NCI-H1436 (cell line): ENCODE measurements at regions not wholly inside any gene's neighbourhood (a gene's known extent, or its start where the extent isn't known, plus 50 kb on each side); places are given as distances from the start of the nearest gene placed in this dataset.
"Not testable (repeated sequence)": the region's sequence is repeated elsewhere in the genome, so short reads cannot be mapped to it uniquely, and the experiment has no call there.

Experiments used
- DNase-seq: peaks from one replicate; lab custom pipeline; 2025; lab: John Stamatoyannopoulos, UW

GRCh38 chr2:239603411-239604356 is 202.9 kb upstream of the HDAC4 start:
- DNase-seq = no peak

- no peak for DNase-seq
These were observed 201.8 kb upstream of the HDAC4 start for GRCh38 chr2:239602290-239603282.

GRCh38 chr2:239601880-239602279 is 201.1 kb upstream of the HDAC4 start:
- no peak for DNase-seq

DNA sequence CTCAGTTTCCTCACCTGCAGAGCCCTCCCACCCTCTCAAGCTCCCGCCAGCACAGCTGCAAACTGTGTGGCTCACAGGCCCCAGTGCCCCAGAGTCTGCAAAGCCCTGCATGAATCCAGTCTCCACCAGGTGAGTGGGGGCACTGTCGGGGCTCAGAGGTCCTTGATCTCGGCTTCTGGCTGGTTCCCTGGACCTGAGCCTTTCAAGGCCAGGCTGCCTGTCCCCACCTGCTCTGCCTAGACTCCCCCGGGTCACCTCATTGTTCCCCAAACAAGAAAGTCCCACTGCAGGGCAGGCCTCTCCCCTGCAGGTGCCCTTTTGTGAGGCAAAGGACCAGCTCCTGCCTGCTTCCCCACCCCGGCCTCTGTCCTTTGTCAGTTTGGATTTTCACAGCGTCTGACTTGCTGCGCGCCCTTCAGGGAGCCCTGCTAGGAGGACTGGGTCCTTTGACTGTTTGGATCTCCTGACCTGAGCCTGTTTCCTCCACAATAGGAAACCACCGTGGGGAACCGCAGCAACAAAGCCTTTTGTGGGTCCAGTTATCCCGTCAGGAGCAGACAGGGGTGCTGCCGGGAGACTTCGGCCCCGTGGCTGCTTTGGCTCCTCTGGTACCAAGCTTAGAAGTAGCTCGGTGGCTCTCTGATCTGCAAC is 200.5 kb upstream of the HDAC4 start:
- DNase-seq = no peak

DNA sequence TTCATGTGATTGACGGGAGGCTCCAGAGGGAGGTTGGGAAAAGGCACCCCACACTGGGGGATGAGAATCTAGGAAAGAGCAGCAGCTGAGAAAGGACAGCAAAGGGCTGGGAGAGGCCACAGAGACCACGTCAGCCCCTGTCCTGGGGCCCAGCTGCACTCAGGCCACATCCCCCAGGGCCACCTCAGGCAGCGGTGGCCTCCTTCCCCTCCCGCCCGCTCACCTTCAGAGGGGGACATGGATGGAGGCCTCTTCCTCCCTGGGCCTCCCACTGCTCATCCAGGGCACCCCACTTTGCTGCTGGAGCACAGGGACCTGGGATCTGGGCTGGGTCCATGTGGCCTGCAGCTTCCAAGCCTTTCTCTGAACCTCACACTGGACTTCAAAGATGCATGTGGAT is 199.8 kb upstream of the HDAC4 start:
- DNase-seq = no peak

GRCh38 chr2:239600001-239600593 is 199.3 kb upstream of the HDAC4 start:
- peak; percentile 34 for DNase-seq

- no peak for DNase-seq
These were observed 198.5 kb upstream of the HDAC4 start for GRCh38 chr2:239599299-239599698.

GRCh38 chr2:239598732-239599090 is 197.9 kb upstream of the HDAC4 start:
- DNase-seq = no peak

DNA sequence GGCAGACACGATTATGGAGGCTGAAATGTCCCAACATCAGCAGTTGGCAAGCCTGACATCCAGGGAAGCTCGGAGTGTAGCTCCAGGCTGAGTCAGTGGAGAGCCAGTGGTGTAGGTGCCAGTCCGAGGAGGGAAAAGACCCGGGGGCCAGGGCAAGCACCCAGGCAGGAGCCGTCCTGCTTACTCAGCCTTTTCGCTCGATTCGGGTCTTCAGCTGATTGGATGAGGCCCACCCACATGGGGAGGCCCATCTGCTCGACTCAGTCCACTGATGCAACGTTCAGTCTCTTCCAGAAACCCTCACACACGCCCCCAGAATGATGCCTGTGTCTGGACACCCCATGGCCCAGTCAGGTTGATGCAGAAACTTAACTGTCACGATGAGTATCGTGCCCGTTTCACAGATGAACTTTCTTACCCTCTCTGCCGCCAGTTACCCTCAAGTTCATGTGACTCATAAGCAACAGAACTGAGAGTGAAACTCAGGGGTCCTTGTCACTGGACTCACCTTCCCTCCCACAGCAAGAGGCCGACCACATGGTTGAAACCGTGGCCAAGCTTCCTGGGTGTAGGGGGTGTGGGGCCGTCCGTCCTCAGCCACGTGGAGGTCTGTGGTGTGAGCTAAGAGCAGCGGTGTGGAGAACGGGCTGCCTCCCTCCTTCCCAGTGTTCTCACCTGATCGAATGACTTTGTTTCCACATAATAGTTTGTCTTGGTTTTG is 197.4 kb upstream of the HDAC4 start:
- no peak for DNase-seq

- DNase-seq = no peak
These were observed 196.4 kb upstream of the HDAC4 start for GRCh38 chr2:239597216-239597615.

GRCh38 chr2:239596792-239597191 is 196.0 kb upstream of the HDAC4 start:
- no peak for DNase-seq

DNA sequence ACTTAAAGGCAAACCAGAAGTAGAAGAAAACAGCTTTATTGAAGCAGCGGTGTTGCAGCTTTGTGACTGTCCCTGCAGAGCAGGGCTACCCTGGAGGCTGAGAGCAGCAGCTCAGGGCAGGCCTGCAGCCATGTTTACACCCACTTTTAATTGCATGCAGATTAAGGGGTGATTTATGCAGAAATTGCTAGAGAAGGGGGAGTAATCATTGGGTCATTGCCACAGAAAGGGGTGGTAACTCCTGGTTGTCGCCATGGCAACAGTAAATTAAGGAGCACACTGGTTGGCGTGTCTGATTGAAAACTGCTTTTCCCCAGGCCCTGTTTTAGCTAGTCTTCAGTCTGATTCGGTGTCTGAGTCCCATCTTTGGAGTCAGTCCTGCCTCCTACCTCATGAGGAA is 195.4 kb upstream of the HDAC4 start:
- DNase-seq = peak; percentile 5

DNA sequence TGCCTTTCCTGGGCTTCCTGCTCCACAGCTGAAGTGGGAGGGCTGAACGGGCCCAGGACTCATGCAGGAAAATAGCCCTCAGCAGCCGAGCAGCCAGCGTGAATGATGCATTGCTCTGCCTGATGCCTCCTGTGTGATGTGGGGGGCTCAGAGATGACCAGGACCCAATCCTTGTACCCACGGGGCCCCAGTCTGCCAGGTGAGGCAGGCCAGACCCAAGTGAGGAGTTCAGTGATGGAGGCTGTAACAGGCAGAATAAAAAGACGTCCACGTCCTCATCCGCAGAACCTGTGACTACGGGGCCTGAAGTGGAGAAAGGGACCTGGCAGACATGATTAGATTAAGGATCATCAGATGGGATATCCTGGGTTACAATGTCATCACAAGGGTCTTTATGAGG is 194.9 kb upstream of the HDAC4 start:
- no peak for DNase-seq

DNA sequence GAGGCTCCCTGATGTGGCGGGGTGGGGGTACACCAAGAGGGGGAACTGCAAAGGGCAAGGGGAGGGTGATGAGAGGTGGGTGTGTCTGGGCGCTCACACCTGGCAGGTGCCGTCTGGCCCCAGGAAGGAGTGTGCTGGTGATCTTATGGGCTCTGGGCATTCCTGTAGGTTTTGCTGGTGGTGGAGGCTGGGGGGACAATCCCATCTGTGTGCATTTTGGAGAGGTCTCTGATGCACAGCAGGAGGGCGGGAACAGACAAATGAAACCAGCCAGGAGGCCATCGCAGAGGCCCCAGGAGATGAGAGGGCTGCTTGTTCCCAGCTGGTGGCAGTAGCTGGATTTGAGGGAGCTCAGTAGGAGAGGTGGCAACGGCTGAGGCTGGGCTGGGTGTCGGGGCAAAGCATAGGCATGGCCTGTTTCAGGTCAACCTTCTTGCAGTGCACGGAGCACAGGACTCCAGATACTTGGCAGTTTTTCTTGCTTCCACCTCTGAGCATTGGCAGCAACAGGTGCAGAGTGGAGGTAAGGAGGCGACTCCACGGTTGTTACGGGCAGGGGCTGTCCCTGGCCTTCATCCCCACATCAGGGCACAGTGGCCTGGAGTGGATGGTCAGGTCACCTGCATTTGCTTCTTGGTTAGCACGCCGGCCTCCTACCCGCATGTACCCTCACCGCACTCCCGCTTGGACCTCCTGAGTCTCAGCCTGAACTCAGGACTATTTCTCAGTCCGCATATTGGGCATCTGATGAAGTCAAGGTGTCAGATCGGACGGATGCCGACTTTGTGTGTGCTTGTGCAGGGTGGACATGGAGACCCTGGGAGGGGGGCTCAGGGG is 194.2 kb upstream of the HDAC4 start:
- DNase-seq = no peak

DNA sequence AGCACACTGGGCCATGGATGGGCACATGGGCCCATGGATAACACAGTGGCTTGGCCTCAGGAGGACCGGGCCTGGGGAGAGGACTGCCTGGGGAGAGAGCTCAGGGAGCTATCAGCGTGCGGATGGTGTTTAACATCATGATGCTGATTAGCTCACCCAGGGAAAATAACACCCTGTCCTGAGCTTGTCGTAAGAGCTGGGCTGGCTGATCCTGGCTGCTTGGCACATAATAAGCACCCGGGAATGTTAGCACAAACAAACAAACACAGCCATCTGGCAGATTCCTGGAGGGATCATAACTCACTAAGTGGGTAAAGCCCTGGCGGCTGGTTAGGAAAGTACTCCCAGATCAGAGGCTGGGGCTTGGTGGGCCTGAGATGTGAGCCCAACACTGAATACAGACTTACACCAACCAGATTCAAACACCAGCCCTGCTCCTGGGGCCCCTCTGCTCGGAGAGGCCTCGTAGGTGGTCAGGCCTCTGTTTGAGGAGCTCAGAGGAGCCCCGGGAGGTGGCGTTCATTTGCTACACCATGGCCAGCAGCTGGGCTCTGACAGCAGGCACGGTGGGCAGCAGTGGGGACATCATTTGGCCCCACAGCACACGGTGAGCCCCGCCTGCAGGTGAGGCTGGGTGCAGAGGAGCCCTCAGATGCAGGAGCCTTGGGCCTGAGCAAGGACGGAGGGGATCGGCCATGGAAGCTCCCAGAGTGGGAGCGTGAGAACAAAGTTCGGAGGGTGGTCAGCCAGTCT is 193.4 kb upstream of the HDAC4 start:
- DNase-seq = no peak

DNA sequence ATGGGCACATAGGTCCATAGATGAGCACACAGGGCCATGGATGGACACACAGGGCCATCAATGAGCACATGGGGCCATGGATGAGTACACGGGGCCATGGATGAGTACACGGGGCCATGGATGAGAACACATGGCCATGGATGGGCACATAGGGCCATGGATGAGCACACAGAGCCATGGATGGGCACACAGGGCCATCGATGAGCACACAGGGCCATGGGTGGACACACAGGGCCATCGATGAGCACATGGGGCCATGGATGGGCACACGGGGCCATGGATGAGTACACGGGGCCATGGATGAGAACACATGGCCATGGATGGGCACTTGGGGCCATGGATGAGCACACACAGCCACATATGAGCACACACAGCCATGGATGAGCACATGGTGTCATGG is 192.6 kb upstream of the HDAC4 start:
- DNase-seq = no peak

- DNase-seq = not testable (repeated sequence)
These were observed 191.9 kb upstream of the HDAC4 start for GRCh38 chr2:239592629-239593290.

DNA sequence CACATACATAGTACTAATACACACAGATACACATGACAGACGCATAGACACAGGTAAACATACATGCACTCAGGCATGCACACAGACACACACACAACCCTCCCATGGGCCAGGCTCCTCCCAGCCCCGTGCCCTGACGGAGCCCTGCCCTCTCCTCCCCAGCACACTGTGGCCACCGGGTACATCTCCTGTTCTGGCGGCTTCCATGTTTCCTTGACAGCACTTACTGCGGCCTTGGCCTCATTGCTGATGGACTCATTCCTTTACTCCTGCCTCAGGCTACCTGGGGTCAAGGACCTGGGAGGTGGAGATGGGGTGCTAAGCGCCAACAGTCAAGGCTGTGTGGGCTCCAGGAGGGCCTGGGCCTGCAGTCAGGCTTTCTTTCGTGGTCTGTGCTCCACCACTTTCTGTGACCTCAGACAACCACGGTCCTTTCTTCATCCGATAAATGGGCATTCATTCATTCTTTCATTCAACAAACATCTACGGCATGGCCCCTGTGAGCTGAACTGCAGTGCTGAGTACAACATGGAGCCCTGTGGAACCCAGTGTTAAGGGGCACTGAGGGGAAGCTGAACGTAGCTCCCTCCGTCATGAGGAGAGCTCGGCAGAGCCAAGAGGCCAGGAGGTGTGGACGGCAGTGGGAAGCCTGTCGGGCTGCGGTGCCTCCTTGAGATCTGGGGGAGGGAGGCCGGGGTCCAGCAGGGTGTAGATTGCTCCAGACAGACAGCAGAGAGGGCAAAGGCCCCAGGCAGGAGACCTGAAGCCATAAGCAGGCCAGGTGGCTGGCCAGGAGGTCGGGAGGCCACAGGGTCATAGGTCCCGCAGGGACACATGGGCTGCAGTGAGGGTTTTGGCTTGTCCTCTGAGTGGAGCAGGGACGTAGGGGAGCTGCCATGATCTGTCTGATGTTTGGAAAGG is 190.4 kb upstream of the HDAC4 start:
- DNase-seq = no peak
